Ectodermal cell (in vitro differentiated cells): ENCODE measurements at regions not wholly inside any gene's neighbourhood (a gene's known extent, or its start where the extent isn't known, plus 50 kb on each side); places are given as distances from the start of the nearest gene placed in this dataset.
"Not testable (repeated sequence)": the region's sequence is repeated elsewhere in the genome, so short reads cannot be mapped to it uniquely, and the experiment has no call there.

Experiments
- H3K27ac ChIP-seq: 2 replicates; pipeline ENCODE4 v1.7.0; 2013; ENCODE audit warnings: mild to moderate bottlenecking, low read depth, low read length; ENCODE audit not compliant: insufficient read depth, poor library complexity, severe bottlenecking
- H3K27me3 ChIP-seq: 2 replicates; pipeline ENCODE4 v1.7.0; 2013; ENCODE audit warnings: mild to moderate bottlenecking, low read length; ENCODE audit not compliant: insufficient read depth, control insufficient read depth, poor library complexity, severe bottlenecking
- H3K36me3 ChIP-seq: one replicate; pipeline ENCODE4 v1.7.0; 2013; ENCODE audit warnings: low read length; ENCODE audit not compliant: control insufficient read depth, insufficient read depth
- H3K4me1 ChIP-seq: one replicate; pipeline ENCODE4 v1.7.0; 2013; ENCODE audit warnings: low read length; ENCODE audit not compliant: control insufficient read depth, insufficient read depth
- H3K4me3 ChIP-seq: 2 replicates; pipeline ENCODE4 v1.7.0; 2013; ENCODE audit warnings: low read depth, low read length, control low read depth; ENCODE audit not compliant: insufficient read depth
- H3K9me3 ChIP-seq: 2 replicates; pipeline ENCODE4 v1.7.0; 2013; ENCODE audit warnings: mild to moderate bottlenecking, low read length, moderate library complexity; ENCODE audit not compliant: control insufficient read depth
- WGBS, 2 experiments: methylation state at CpG; one replicate each; pipeline ENCODE4 v1.1.7; 2013; ENCODE audit warnings: missing lambda C conversion rate in 2 of 2; 5-methylcytosine and 5-hydroxymethylcytosine counted together

- H3K4me1 ChIP-seq: no peaks in the 10 kb centered on the region
- WGBS, 2 experiments: 88 to 92% methylated on average over 3 of the region's 3 CpGs
- no peak overlapping the region for H3K27ac ChIP-seq
- no peaks in the 10 kb centered on the region for H3K36me3 ChIP-seq
- H3K9me3 ChIP-seq: no peaks in the 10 kb centered on the region
- no peak overlapping the region for H3K4me3 ChIP-seq
- no peaks in the 10 kb centered on the region for H3K27me3 ChIP-seq
These were observed 2590.9 kb downstream of the PCDH9 start for GRCh38 chr13:64639206-64639605.

- Histone ChIP-seq H3K4me3 (no peak overlapping the region), H3K9me3 (no peaks in the 10 kb centered on the region), H3K36me3 (no peaks in the 10 kb centered on the region), H3K4me1 (no peaks in the 10 kb centered on the region), H3K27me3 (no peaks in the 10 kb centered on the region), H3K27ac (no peak overlapping the region)
- 67 to 71% methylated on average over 1 of the region's 1 CpG for WGBS, 2 experiments
These were observed 2596.2 kb downstream of the PCDH9 start for GRCh38 chr13:64633948-64634347.

- Histone ChIP-seq H3K27me3 (no peaks in the 10 kb centered on the region), H3K9me3 (no peaks in the 10 kb centered on the region)
- WGBS, 2 experiments: 69 to 72% methylated on average over 1 of the region's 1 CpG
These were observed 2602.5 kb downstream of the PCDH9 start for GRCh38 chr13:64627654-64628053.

DNA sequence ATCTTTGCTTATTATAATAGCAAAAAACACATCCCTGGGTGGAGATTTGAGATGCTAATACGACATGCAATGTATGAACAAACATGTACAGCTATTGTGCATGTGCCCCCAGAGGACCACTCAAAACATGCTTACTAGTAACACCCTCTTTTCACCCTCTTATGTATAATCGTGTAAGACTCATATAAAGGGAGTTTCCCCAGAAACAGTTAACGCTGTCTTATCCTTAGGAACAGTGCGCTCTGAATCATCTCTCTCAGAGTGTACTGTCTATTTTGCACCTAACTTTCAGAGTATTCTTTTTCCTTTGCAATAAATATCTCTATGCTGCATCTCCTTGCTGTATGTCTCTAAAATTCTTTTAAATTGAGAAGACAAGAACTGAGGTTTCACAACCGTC lies 2604.0 kb downstream of the PCDH9 start:
- H3K4me3 ChIP-seq: no peak overlapping the region
- no peaks in the 10 kb centered on the region for H3K27me3 ChIP-seq
- no peaks in the 10 kb centered on the region for H3K36me3 ChIP-seq
- no peaks in the 10 kb centered on the region for H3K9me3 ChIP-seq
- H3K4me1 ChIP-seq: no peaks in the 10 kb centered on the region
- H3K27ac ChIP-seq: no peak overlapping the region
- 93 to 98% methylated on average over 4 to 5 of the region's 5 CpGs for WGBS, 2 experiments

More at GRCh38 chr13:64627654-64628053, 2602.5 kb downstream of the PCDH9 start:
- H3K27ac ChIP-seq: no peak overlapping the region
- no peaks in the 10 kb centered on the region for H3K4me1 ChIP-seq
- H3K4me3 ChIP-seq: no peak overlapping the region
- H3K36me3 ChIP-seq: no peaks in the 10 kb centered on the region

GRCh38 chr13:64617231-64617630 lies 2612.9 kb downstream of the PCDH9 start:
- 80 to 98% methylated on average over 3 to 4 of the region's 4 CpGs for WGBS, 2 experiments
- no peak overlapping the region for H3K27ac ChIP-seq
- H3K9me3 ChIP-seq: no peaks in the 10 kb centered on the region
- no peak overlapping the region for H3K4me3 ChIP-seq
- no peaks in the 10 kb centered on the region for H3K36me3 ChIP-seq
- no peaks in the 10 kb centered on the region for H3K27me3 ChIP-seq
- no peaks in the 10 kb centered on the region for H3K4me1 ChIP-seq

GRCh38 chr13:64591971-64592370 lies 2638.2 kb downstream of the PCDH9 start:
- Histone ChIP-seq H3K27me3 (no peaks in the 10 kb centered on the region), H3K9me3 (no peaks in the 10 kb centered on the region), H3K4me3 (no peak overlapping the region), H3K36me3 (no peaks in the 10 kb centered on the region), H3K4me1 (no peaks in the 10 kb centered on the region), H3K27ac (no peak overlapping the region)

DNA sequence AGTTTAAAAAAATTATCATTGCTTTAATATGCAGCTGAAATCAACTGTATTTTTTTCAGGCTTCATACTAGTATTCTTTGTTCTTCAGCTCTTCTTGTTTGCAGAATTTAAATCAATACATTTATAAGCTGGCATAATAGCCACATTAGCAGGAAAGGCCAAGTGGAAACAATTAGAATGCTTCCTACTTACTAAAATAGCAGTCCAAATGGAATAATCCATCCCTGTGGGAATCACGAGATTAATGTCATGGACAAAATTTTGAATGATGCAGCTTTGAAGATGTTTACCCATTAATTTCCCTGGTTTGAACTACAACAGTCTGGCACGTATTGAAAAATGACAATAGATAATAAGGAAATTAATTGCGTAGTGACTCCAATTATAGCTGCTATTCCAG lies 2650.8 kb downstream of the PCDH9 start:
- Histone ChIP-seq H3K27me3 (no peaks in the 10 kb centered on the region), H3K4me1 (no peaks in the 10 kb centered on the region), H3K4me3 (no peak overlapping the region), H3K9me3 (no peaks in the 10 kb centered on the region), H3K27ac (no peak overlapping the region), H3K36me3 (no peaks in the 10 kb centered on the region)
- WGBS, 2 experiments: 91% methylated on average over 3 of the region's 3 CpGs

DNA sequence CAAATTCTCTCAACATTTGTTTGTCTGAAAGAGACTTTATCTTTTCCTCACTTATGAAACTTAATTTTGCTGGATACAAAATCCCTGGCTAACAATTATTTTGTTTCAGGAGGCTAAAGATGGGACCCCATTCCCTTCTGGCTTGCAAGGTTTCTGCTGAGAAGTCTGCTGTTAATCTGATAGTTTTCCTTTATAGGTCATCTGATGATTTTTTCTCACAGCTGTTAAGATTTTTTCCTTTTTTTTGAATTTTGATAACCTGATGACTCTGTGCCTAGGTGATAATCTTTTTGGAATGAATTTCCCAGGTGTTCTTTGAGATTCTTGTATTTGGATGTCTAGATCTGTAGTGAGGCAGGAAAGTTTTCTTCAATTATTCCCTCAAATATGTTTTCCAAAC lies 2661.4 kb downstream of the PCDH9 start:
- no peaks in the 10 kb centered on the region for H3K9me3 ChIP-seq
- no peak overlapping the region for H3K27ac ChIP-seq
- no peak overlapping the region for H3K4me3 ChIP-seq
- no peaks in the 10 kb centered on the region for H3K27me3 ChIP-seq
- no peaks in the 10 kb centered on the region for H3K36me3 ChIP-seq
- H3K4me1 ChIP-seq: no peaks in the 10 kb centered on the region

DNA sequence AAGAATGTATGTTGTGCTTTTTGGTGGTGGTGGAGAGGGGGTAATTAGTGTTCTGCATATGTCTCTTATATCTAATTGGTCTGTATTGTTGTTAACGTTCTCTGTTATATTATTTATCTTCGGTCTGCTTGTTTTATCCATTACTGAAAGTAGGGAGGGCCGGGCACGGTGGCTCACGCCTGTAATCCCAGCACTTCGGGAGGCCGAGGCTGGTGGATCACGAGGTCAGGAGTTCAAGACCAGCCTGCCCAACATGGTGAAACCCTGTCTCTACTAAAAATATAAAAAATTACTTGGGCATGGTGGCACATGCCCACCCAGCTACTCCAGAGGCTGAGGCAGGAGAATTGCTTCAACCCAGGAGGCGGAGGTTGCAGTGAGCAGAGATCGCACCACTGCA lies 2672.1 kb downstream of the PCDH9 start:
- H3K9me3 ChIP-seq, H3K4me3 ChIP-seq, H3K4me1 ChIP-seq, H3K27me3 ChIP-seq, H3K36me3 ChIP-seq, H3K27ac ChIP-seq: not testable (repeated sequence)
- 91% methylated on average over 10 of the region's 10 CpGs for WGBS, 2 experiments

GRCh38 chr13:64556376-64556775 lies 2673.8 kb downstream of the PCDH9 start:
- H3K27me3 ChIP-seq: no peaks in the 10 kb centered on the region
- no peak overlapping the region for H3K27ac ChIP-seq
- H3K36me3 ChIP-seq: no peaks in the 10 kb centered on the region
- 70% methylated on average over 1 of the region's 1 CpG; no CpG with 5 or more reads in 1 of the 2 experiments for WGBS, 2 experiments
- H3K9me3 ChIP-seq: no peaks in the 10 kb centered on the region
- H3K4me1 ChIP-seq: no peaks in the 10 kb centered on the region
- H3K4me3 ChIP-seq: no peak overlapping the region

DNA sequence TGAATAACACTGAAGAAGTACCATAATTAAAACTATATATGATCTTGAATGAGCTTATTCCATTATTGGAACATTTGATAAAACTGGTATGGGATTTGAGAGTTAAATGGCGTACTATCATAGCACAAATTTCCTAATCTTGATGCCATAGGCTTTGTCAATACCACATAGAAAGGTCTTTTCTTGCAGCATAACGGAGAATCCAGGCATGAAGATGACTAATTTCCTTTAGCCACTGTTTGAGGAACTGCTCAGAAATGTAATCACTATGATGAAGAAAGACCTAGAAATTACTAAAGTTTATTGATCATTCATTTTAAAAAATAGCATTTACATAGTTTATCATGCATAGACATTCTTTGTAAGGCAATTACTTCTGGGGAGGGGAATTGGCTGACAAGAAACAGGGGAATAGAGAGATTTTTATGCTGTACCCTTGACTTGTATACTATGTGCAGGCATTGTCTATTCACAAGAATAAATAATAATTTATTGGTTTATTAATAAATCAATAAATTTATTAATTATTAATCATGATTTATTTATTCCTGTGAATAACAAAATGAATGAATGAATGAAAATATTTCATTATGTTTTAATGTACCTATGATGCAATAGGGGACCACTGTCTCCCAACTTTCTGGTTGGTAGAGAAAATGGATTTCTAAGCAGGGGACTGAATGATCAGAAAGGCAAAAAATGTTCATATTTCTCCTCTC lies 2676.6 kb downstream of the PCDH9 start:
- no peaks in the 10 kb centered on the region for H3K27me3 ChIP-seq
- WGBS, 2 experiments: 97 to 100% methylated on average over 1 to 2 of the region's 2 CpGs

More for the DNA sequence above, 2676.6 kb downstream of the PCDH9 start:
- no peaks in the 10 kb centered on the region for H3K9me3 ChIP-seq
- H3K27ac ChIP-seq: no peak overlapping the region
- H3K36me3 ChIP-seq: no peaks in the 10 kb centered on the region
- no peak overlapping the region for H3K4me3 ChIP-seq
- no peaks in the 10 kb centered on the region for H3K4me1 ChIP-seq
